GM23338 (cell line): ENCODE measurements at regions not wholly inside any gene's neighbourhood (a gene's known extent, or its start where the extent isn't known, plus 50 kb on each side); places are given as distances from the start of the nearest gene placed in this dataset.

Experiments used
- ATAC-seq: fragments of 200-7000 bp; cut with Tn5 transposase; 3 replicates; pipeline ENCODE4 v1.9.1; 2020
- DNase-seq: peaks from one replicate; pipeline ENCODE4 v3.0.0-alpha.2; 2015; ENCODE audit warnings: low spot score
- H2AFZ ChIP-seq: fragments of 200-600 bp; sonication (generic); 2 replicates; pipeline ENCODE4 v1.8.0; 2016; ENCODE audit warnings: antibody characterized with exemption, mild to moderate bottlenecking, moderate library complexity
- H3F3A ChIP-seq: fragments of 200-600 bp; sonication (generic); replicated peaks from 2 replicates; pipeline ENCODE4 v1.8.0; 2017; ENCODE audit warnings: antibody characterized with exemption, mixed run types, low read depth
- H3K27ac ChIP-seq: fragments of 200-600 bp; sonication (generic); 2 replicates; pipeline ENCODE4 v1.6.1; 2016; ENCODE audit warnings: low read depth
- H3K27me3 ChIP-seq: fragments of 200-600 bp; sonication (generic); 2 replicates; pipeline ENCODE4 v1.8.0; 2016; ENCODE audit warnings: mild to moderate bottlenecking, mixed run types, moderate library complexity; ENCODE audit not compliant: insufficient read depth
- H3K36me3 ChIP-seq: fragments of 200-600 bp; sonication (generic); 2 replicates; pipeline ENCODE4 v1.8.0; 2016; ENCODE audit warnings: mild to moderate bottlenecking; ENCODE audit not compliant: insufficient read depth
- H3K4me1 ChIP-seq: fragments of 200-600 bp; sonication (generic); 2 replicates; pipeline ENCODE4 v1.8.0; 2016; ENCODE audit warnings: mild to moderate bottlenecking, moderate library complexity; ENCODE audit not compliant: insufficient read depth
- H3K4me2 ChIP-seq: fragments of 200-600 bp; sonication (generic); 2 replicates; pipeline ENCODE4 v1.7.1; 2017; ENCODE audit warnings: mixed run types
- H3K4me3 ChIP-seq: fragments of 200-600 bp; sonication (generic); 2 replicates; pipeline ENCODE4 v1.6.1; 2016; ENCODE audit warnings: mixed run types
- H3K79me2 ChIP-seq: fragments of 200-600 bp; sonication (generic); replicated peaks from 2 replicates; pipeline ENCODE4 v1.8.0; 2017; ENCODE audit warnings: mild to moderate bottlenecking; ENCODE audit not compliant: insufficient read depth
- H3K9me2 ChIP-seq: fragments of 200-600 bp; sonication (generic); 2 replicates; pipeline ENCODE4 v1.8.0; 2017; ENCODE audit not compliant: insufficient read depth
- H4K20me1 ChIP-seq: fragments of 200-600 bp; sonication (generic); replicated peaks from 2 replicates; pipeline ENCODE4 v1.8.0; 2017; ENCODE audit warnings: mild to moderate bottlenecking; ENCODE audit not compliant: insufficient read depth
- H3K27ac Mint-ChIP-seq: 2 replicates; pipeline ENCODE4 v1.8.0; 2020; ENCODE audit warnings: inconsistent platforms, mild to moderate bottlenecking, moderate library complexity, mixed read lengths
- H3K27me3 Mint-ChIP-seq: 3 replicates; pipeline ENCODE4 v1.8.0; 2022; ENCODE audit warnings: low read depth, mild to moderate bottlenecking, moderate library complexity, mixed read lengths, inconsistent platforms; ENCODE audit not compliant: insufficient read depth, poor library complexity
- H3K36me3 Mint-ChIP-seq: 3 replicates; pipeline ENCODE4 v1.8.0; 2021; ENCODE audit warnings: low read depth, mild to moderate bottlenecking, inconsistent platforms, moderate library complexity, mixed read lengths
- H3K4me1 Mint-ChIP-seq: 3 replicates; pipeline ENCODE4 v1.8.0; 2020; ENCODE audit warnings: mild to moderate bottlenecking, inconsistent platforms, mixed read lengths
- H3K4me3 Mint-ChIP-seq: 3 replicates; pipeline ENCODE4 v1.8.0; 2021; ENCODE audit warnings: moderate library complexity, mild to moderate bottlenecking, inconsistent platforms, mixed read lengths
- H3K9me3 Mint-ChIP-seq: 3 replicates; pipeline ENCODE4 v1.8.0; 2020; ENCODE audit warnings: moderate library complexity, mild to moderate bottlenecking, inconsistent platforms, mixed read lengths
- CREB1 ChIP-seq: fragments of 250-450 bp; sonication (Bioruptor Pico); IDR thresholded peaks from 2 replicates; pipeline ENCODE4 v1.5.0; 2020; ENCODE audit warnings: low read depth, mild to moderate bottlenecking, moderate library complexity
- CTCF ChIP-seq, 2 experiments: fragments of 200-600 bp in 1 of 2; sonication (generic) in 1 of 2; conservative IDR thresholded peaks; 2 replicates each; pipeline versions ENCODE4 v1.5.1 to v1.6.1; 2016 to 2017; ENCODE audit warnings: antibody characterized with exemption in 2 of 2, low read depth in 2 of 2, mild to moderate bottlenecking in 2 of 2, moderate library complexity in 1 of 2
- EZH2 ChIP-seq: fragments of 200-600 bp; sonication (generic); IDR thresholded peaks from one replicate; pipeline ENCODE4 v1.8.0; 2017; ENCODE audit warnings: antibody characterized with exemption, mild to moderate bottlenecking, low read depth; ENCODE audit not compliant: unreplicated experiment
- EZH2phosphoT487 ChIP-seq: fragments of 200-600 bp; sonication (generic); IDR thresholded peaks from one replicate; pipeline ENCODE4 v1.8.1; 2018; ENCODE audit warnings: antibody characterized with exemption; ENCODE audit not compliant: unreplicated experiment
- JUNB ChIP-seq: IDR thresholded peaks from one replicate; pipeline ENCODE4 v1.6.1; 2016; ENCODE audit warnings: antibody characterized with exemption; ENCODE audit not compliant: unreplicated experiment
- NANOG ChIP-seq: IDR thresholded peaks from 2 replicates; pipeline ENCODE4 v1.6.1; 2016; ENCODE audit warnings: antibody characterized with exemption, borderline replicate concordance
- POLR2AphosphoS5 ChIP-seq: IDR thresholded peaks from 2 replicates; pipeline ENCODE4 v1.6.1; 2016; ENCODE audit warnings: antibody characterized with exemption, low read depth
- STAT1 ChIP-seq: IDR thresholded peaks from one replicate; pipeline ENCODE4 v1.6.1; 2016; ENCODE audit warnings: antibody characterized with exemption; ENCODE audit not compliant: unreplicated experiment
- ZNF114 ChIP-seq: fragments of 250-450 bp; sonication (Bioruptor Pico); IDR thresholded peaks from 2 replicates; pipeline ENCODE4 v1.5.0; 2020; ENCODE audit warnings: mild to moderate bottlenecking, moderate library complexity
- ZNF331 ChIP-seq: fragments of 250-450 bp; sonication (Bioruptor Pico); IDR thresholded peaks from 2 replicates; pipeline ENCODE4 v1.5.0; 2020; ENCODE audit warnings: low read depth, mild to moderate bottlenecking, moderate library complexity
- TF ChIP-seq, protein P1 (sequence below): fragments of 250-450 bp; sonication (Bioruptor Pico); IDR thresholded peaks from 2 replicates; pipeline ENCODE4 v1.5.0; 2020; ENCODE audit warnings: mild to moderate bottlenecking, moderate library complexity
- TF ChIP-seq, protein P2 (sequence below): IDR thresholded peaks from one replicate; pipeline ENCODE4 v1.6.1; 2018; ENCODE audit warnings: antibody characterized with exemption; ENCODE audit not compliant: unreplicated experiment
- TF ChIP-seq, protein P3 (sequence below): IDR thresholded peaks from 2 replicates; pipeline ENCODE4 v1.6.1; 2016; ENCODE audit warnings: antibody characterized with exemption

GRCh38 chr3:124461126-124461525 lies 269.1 kb upstream of the UMPS start:
- no peak overlapping the region for H3K27ac Mint-ChIP-seq
- Histone ChIP-seq H3K4me1 (no peaks in the 10 kb centered on the region), H3F3A (no peaks in the 10 kb centered on the region), H3K9me2 (no peaks in the 10 kb centered on the region), H3K79me2 (no peaks in the 10 kb centered on the region), H2AFZ (no peak overlapping the region), H3K27me3 (no peaks in the 10 kb centered on the region), H4K20me1 (no peaks in the 10 kb centered on the region), H3K27ac (no peak overlapping the region), H3K4me3 (no peak overlapping the region), H3K4me2 (no peak overlapping the region), H3K36me3 (no peaks in the 10 kb centered on the region)
- no peaks in the 10 kb centered on the region for H3K4me1 Mint-ChIP-seq
- H3K27me3 Mint-ChIP-seq = peaks cover 7% of the 10 kb centered on the region
- no peaks in the 10 kb centered on the region for H3K9me3 Mint-ChIP-seq
- no peaks in the 10 kb centered on the region for H3K36me3 Mint-ChIP-seq
- DNase-seq (no peak), ATAC-seq (no peak)
- no peak overlapping the region for H3K4me3 Mint-ChIP-seq
- no peak for TF ChIP-seq CTCF (conservative IDR thresholded peaks at IDR 0.05; ENCODE audit: low read depth in 2 of 2)
- no peak for TF ChIP-seq POLR2AphosphoS5
- no peak for TF ChIP-seq STAT1
- no peak for TF ChIP-seq JUNB
- TF ChIP-seq ZNF114 = no peak
- TF ChIP-seq, protein P1, sequence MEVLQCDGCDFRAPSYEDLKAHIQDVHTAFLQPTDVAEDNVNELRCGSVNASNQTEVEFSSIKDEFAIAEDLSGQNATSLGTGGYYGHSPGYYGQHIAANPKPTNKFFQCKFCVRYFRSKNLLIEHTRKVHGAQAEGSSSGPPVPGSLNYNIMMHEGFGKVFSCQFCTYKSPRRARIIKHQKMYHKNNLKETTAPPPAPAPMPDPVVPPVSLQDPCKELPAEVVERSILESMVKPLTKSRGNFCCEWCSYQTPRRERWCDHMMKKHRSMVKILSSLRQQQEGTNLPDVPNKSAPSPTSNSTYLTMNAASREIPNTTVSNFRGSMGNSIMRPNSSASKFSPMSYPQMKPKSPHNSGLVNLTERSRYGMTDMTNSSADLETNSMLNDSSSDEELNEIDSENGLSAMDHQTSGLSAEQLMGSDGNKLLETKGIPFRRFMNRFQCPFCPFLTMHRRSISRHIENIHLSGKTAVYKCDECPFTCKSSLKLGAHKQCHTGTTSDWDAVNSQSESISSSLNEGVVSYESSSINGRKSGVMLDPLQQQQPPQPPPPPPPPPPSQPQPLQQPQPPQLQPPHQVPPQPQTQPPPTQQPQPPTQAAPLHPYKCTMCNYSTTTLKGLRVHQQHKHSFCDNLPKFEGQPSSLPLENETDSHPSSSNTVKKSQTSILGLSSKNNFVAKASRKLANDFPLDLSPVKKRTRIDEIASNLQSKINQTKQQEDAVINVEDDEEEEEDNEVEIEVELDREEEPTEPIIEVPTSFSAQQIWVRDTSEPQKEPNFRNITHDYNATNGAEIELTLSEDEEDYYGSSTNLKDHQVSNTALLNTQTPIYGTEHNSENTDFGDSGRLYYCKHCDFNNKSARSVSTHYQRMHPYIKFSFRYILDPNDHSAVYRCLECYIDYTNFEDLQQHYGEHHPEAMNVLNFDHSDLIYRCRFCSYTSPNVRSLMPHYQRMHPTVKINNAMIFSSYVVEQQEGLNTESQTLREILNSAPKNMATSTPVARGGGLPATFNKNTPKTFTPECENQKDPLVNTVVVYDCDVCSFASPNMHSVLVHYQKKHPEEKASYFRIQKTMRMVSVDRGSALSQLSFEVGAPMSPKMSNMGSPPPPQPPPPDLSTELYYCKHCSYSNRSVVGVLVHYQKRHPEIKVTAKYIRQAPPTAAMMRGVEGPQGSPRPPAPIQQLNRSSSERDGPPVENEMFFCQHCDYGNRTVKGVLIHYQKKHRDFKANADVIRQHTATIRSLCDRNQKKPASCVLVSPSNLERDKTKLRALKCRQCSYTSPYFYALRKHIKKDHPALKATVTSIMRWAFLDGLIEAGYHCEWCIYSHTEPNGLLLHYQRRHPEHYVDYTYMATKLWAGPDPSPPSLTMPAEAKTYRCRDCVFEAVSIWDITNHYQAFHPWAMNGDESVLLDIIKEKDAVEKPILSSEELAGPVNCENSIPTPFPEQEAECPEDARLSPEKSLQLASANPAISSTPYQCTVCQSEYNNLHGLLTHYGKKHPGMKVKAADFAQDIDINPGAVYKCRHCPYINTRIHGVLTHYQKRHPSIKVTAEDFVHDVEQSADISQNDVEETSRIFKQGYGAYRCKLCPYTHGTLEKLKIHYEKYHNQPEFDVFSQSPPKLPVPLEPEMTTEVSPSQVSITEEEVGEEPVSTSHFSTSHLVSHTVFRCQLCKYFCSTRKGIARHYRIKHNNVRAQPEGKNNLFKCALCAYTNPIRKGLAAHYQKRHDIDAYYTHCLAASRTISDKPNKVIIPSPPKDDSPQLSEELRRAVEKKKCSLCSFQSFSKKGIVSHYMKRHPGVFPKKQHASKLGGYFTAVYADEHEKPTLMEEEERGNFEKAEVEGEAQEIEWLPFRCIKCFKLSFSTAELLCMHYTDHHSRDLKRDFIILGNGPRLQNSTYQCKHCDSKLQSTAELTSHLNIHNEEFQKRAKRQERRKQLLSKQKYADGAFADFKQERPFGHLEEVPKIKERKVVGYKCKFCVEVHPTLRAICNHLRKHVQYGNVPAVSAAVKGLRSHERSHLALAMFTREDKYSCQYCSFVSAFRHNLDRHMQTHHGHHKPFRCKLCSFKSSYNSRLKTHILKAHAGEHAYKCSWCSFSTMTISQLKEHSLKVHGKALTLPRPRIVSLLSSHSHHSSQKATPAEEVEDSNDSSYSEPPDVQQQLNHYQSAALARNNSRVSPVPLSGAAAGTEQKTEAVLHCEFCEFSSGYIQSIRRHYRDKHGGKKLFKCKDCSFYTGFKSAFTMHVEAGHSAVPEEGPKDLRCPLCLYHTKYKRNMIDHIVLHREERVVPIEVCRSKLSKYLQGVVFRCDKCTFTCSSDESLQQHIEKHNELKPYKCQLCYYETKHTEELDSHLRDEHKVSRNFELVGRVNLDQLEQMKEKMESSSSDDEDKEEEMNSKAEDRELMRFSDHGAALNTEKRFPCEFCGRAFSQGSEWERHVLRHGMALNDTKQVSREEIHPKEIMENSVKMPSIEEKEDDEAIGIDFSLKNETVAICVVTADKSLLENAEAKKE (CRISPR knock-in tag) = no peak
- TF ChIP-seq EZH2 = no peak
- TF ChIP-seq, protein P2, sequence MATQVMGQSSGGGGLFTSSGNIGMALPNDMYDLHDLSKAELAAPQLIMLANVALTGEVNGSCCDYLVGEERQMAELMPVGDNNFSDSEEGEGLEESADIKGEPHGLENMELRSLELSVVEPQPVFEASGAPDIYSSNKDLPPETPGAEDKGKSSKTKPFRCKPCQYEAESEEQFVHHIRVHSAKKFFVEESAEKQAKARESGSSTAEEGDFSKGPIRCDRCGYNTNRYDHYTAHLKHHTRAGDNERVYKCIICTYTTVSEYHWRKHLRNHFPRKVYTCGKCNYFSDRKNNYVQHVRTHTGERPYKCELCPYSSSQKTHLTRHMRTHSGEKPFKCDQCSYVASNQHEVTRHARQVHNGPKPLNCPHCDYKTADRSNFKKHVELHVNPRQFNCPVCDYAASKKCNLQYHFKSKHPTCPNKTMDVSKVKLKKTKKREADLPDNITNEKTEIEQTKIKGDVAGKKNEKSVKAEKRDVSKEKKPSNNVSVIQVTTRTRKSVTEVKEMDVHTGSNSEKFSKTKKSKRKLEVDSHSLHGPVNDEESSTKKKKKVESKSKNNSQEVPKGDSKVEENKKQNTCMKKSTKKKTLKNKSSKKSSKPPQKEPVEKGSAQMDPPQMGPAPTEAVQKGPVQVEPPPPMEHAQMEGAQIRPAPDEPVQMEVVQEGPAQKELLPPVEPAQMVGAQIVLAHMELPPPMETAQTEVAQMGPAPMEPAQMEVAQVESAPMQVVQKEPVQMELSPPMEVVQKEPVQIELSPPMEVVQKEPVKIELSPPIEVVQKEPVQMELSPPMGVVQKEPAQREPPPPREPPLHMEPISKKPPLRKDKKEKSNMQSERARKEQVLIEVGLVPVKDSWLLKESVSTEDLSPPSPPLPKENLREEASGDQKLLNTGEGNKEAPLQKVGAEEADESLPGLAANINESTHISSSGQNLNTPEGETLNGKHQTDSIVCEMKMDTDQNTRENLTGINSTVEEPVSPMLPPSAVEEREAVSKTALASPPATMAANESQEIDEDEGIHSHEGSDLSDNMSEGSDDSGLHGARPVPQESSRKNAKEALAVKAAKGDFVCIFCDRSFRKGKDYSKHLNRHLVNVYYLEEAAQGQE = no peak
- TF ChIP-seq, protein P3, sequence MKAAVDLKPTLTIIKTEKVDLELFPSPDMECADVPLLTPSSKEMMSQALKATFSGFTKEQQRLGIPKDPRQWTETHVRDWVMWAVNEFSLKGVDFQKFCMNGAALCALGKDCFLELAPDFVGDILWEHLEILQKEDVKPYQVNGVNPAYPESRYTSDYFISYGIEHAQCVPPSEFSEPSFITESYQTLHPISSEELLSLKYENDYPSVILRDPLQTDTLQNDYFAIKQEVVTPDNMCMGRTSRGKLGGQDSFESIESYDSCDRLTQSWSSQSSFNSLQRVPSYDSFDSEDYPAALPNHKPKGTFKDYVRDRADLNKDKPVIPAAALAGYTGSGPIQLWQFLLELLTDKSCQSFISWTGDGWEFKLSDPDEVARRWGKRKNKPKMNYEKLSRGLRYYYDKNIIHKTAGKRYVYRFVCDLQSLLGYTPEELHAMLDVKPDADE = no peak
- TF ChIP-seq ZNF331 (CRISPR knock-in tag) = no peak
- no peak for TF ChIP-seq NANOG
- TF ChIP-seq EZH2phosphoT487 = no peak
- no peak for TF ChIP-seq CREB1 (CRISPR knock-in tag)
